AG10803 (cell line): ENCODE measurements at regions not wholly inside any gene's neighbourhood (a gene's known extent, or its start where the extent isn't known, plus 50 kb on each side); places are given as distances from the start of the nearest gene placed in this dataset.
"Not testable (repeated sequence)": the region's sequence is repeated elsewhere in the genome, so short reads cannot be mapped to it uniquely, and the experiment has no call there.

ENCODE experiments used
- DNase-seq: peaks from one replicate; pipeline ENCODE4 v3.0.0; 2010; ENCODE audit warnings: low read depth
- H3K4me3 ChIP-seq: 2 replicates; pipeline ENCODE4 v1.5.1; 2011; ENCODE audit warnings: mild to moderate bottlenecking, low read length, control low read depth
- TF ChIP-seq, protein P1 (sequence below): conservative IDR thresholded peaks from 2 replicates; pipeline ENCODE4 v1.5.1; 2011; ENCODE audit warnings: mild to moderate bottlenecking, low read length, control low read depth, inconsistent platforms

GRCh38 chr6:15107644-15108382 lies 138.1 kb upstream of the JARID2 start:
- H3K4me3 ChIP-seq: no peak overlapping the region
- no peak for DNase-seq
- TF ChIP-seq, protein P1, sequence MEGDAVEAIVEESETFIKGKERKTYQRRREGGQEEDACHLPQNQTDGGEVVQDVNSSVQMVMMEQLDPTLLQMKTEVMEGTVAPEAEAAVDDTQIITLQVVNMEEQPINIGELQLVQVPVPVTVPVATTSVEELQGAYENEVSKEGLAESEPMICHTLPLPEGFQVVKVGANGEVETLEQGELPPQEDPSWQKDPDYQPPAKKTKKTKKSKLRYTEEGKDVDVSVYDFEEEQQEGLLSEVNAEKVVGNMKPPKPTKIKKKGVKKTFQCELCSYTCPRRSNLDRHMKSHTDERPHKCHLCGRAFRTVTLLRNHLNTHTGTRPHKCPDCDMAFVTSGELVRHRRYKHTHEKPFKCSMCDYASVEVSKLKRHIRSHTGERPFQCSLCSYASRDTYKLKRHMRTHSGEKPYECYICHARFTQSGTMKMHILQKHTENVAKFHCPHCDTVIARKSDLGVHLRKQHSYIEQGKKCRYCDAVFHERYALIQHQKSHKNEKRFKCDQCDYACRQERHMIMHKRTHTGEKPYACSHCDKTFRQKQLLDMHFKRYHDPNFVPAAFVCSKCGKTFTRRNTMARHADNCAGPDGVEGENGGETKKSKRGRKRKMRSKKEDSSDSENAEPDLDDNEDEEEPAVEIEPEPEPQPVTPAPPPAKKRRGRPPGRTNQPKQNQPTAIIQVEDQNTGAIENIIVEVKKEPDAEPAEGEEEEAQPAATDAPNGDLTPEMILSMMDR: no peak

- no peak overlapping the region for H3K4me3 ChIP-seq
- no peak for DNase-seq
- TF ChIP-seq, protein P1: no peak
Observed at GRCh38 chr6:15108383-15108715, 137.5 kb upstream of the JARID2 start.

DNA sequence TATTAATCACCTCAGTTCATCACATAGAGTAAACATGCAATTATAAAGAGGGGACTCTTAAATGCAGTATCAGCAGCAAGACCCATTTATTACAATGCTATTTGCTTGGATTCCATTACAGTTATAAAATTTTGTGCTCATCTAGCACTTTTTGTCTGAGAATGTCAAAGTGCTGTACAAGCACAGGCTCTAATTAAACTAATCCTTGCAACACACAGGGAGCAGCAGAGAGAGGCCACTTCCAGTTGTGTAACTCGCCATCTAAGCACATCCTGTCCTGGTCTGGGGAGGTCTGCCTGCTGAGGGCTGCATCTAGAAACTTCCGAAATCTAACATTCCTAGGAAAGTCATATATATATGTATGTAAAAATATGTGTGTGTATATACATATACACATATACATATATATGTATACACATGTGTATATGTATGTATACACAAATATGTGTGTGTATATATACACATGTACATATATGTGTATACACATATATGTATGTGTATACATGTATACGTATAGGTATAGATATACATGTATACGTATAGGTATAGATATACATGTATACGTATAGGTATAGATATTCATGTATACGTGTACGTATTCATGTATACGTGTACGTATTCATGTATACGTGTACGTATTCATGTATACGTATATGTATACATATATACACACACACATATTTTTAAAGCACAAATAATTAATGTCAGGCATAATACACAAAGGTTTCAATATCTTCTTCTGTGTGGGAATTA lies 136.4 kb upstream of the JARID2 start:
- DNase-seq: no peak
- TF ChIP-seq, protein P1: no peak
- no peak overlapping the region for H3K4me3 ChIP-seq

DNA sequence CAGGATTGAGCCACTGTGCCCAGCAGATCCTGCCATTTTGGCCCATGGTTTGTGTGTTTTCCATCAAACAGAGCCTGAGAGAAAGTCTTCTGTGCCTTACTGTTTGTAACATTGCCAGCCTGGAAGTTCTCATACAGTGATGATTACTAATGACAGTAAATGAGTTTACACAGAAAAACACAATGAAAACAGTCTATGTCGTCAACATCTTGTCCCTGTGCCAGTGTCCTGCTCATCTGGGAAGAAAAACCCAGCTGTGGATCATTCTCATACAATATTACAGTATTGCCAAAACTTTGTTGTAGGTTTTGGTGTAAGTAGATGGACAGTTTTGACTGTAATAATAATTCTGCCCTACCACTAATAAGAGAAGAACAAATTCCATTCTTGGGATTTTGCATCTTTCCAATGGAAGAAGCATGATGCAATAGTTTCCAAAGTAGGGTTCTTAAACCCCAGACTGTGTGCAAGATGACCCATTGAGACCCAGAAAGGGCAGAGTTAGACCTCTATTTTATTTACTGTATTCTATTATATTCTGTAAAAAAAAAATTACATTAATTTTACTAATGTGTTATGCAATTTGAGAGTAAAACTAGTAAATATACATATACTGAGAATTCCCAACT lies 135.0 kb upstream of the JARID2 start:
- DNase-seq: no peak
- TF ChIP-seq, protein P1: no peak
- H3K4me3 ChIP-seq: no peak overlapping the region

DNA sequence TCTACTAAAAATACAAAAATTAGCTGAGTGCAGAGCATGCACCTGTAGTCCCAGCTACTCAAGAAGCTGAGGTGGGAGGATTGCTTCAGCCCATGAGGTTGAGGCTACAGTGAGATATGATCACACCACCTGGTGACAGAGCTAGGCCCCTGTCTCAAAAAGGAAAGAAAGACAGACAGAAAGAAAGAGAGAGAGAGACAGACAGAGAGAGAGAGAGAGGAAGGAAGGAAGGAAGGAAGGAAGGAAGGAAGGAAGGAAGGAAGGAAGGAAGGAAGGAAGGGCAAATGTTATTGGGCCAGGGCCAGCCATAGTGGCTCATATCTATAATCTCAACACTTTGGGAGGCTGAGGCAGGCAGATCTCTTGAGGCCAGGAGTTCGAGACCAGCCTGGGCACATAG lies 134.3 kb upstream of the JARID2 start:
- not testable (repeated sequence) for H3K4me3 ChIP-seq, DNase-seq

DNA sequence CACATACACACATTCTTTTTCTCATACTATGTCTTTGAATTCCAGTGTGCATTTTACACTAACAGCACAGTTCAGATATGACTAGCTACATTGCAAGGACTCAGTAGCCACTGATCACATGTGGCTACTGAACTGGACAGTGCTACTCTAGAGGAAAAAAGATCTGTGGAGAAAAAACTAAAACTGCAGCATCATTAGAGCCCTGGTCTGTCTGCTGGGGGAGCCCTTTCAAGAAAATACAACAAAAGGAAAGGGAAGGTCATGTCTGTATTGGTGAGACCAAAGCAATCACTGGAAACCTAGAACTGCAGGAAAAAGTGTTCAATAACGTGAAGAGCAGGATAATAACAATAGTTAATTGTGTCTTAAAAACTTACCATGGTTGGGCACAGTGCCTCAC lies 132.3 kb upstream of the JARID2 start:
- TF ChIP-seq, protein P1: no peak
- H3K4me3 ChIP-seq: no peak overlapping the region
- no peak for DNase-seq

- DNase-seq: no peak
- no peak overlapping the region for H3K4me3 ChIP-seq
- TF ChIP-seq, protein P1: no peak
Observed at GRCh38 chr6:15114061-15114460, 131.8 kb upstream of the JARID2 start.
